HL-60 (cell line): ENCODE measurements at regions not wholly inside any gene's neighbourhood (a gene's known extent, or its start where the extent isn't known, plus 50 kb on each side); places are given as distances from the start of the nearest gene placed in this dataset.

Experiments
- CTCF ChIP-seq: IDR thresholded peaks from one replicate; pipeline ENCODE4 v1.5.1; 2011; ENCODE audit warnings: low read length, control low read depth, inconsistent platforms; ENCODE audit not compliant: insufficient read depth
- GABPA ChIP-seq: IDR thresholded peaks from 2 replicates; pipeline ENCODE4 v1.6.1; 2012; ENCODE audit warnings: low read depth
- POLR2AphosphoS5 ChIP-seq: IDR thresholded peaks from 2 replicates; pipeline ENCODE4 v1.6.1; 2012; ENCODE audit warnings: low read depth
- REST ChIP-seq: IDR thresholded peaks from 2 replicates; pipeline ENCODE4 v1.6.1; 2012; ENCODE audit warnings: low read depth; ENCODE audit not compliant: insufficient replicate concordance
- SPI1 ChIP-seq: IDR thresholded peaks from 2 replicates; pipeline ENCODE4 v1.6.1; 2012; ENCODE audit warnings: low read depth, mild to moderate bottlenecking, borderline replicate concordance

GRCh38 chr15:79765081-79765480 is 131.7 kb downstream of the MTHFS start:
- TF ChIP-seq CTCF, result no peak
- no peak for TF ChIP-seq POLR2AphosphoS5
- no peak for TF ChIP-seq REST
- TF ChIP-seq GABPA, result no peak
- no peak for TF ChIP-seq SPI1
